Ishikawa (cell line): ENCODE measurements at regions not wholly inside any gene's neighbourhood (a gene's known extent, or its start where the extent isn't known, plus 50 kb on each side); places are given as distances from the start of the nearest gene placed in this dataset.

Source experiments
- TF ChIP-seq, protein P1 (sequence below): IDR thresholded peaks from 2 replicates; pipeline ENCODE4 v1.6.1; 2012; ENCODE audit warnings: low read depth, mild to moderate bottlenecking
- TF ChIP-seq, protein P2 (sequence below): IDR thresholded peaks from 2 replicates; pipeline ENCODE4 v1.6.1; 2012

DNA sequence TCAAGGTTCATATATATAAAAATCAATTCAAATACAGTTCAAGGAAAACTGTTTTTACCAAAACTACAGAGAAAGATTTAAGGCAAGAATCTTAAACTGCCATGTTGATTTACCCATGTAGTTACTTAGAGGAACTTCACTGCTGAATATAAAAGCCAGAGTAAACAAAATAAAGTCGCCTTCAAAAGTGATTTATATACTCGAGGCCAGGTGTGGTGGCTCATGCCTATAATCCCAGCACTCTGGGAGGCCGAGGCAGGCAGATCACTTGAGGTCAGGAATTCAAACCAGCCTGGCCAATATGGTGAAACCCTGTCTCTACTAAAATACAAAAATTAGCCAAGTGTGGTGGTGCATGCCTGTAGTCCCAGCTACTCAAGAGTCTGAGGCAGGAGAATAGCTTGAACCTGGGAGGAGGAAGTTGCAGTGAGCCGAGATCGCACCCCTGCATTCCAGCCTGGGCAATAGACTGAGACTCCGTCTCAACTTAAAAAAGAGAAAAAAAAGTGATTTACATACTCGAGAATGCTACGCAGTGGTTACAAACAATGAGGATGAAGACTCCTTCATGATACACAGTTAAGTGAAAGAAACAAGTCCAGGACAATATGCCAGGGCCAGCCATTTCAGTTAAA is 54.1 kb upstream of the CNEP1R1 start:
- TF ChIP-seq, protein P1, sequence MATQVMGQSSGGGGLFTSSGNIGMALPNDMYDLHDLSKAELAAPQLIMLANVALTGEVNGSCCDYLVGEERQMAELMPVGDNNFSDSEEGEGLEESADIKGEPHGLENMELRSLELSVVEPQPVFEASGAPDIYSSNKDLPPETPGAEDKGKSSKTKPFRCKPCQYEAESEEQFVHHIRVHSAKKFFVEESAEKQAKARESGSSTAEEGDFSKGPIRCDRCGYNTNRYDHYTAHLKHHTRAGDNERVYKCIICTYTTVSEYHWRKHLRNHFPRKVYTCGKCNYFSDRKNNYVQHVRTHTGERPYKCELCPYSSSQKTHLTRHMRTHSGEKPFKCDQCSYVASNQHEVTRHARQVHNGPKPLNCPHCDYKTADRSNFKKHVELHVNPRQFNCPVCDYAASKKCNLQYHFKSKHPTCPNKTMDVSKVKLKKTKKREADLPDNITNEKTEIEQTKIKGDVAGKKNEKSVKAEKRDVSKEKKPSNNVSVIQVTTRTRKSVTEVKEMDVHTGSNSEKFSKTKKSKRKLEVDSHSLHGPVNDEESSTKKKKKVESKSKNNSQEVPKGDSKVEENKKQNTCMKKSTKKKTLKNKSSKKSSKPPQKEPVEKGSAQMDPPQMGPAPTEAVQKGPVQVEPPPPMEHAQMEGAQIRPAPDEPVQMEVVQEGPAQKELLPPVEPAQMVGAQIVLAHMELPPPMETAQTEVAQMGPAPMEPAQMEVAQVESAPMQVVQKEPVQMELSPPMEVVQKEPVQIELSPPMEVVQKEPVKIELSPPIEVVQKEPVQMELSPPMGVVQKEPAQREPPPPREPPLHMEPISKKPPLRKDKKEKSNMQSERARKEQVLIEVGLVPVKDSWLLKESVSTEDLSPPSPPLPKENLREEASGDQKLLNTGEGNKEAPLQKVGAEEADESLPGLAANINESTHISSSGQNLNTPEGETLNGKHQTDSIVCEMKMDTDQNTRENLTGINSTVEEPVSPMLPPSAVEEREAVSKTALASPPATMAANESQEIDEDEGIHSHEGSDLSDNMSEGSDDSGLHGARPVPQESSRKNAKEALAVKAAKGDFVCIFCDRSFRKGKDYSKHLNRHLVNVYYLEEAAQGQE = no peak
- TF ChIP-seq, protein P2, sequence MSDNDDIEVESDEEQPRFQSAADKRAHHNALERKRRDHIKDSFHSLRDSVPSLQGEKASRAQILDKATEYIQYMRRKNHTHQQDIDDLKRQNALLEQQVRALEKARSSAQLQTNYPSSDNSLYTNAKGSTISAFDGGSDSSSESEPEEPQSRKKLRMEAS = no peak
